ENCODE measurements at regions not wholly inside any gene's neighbourhood (a gene's known extent, or its start where the extent isn't known, plus 50 kb on each side); places are given as distances from the start of the nearest gene placed in this dataset.

- TF ChIP-seq SIN3A (IDR thresholded peaks at IDR 0.05; ENCODE audit: borderline replicate concordance, insufficient read depth, low read length), result no peak
- no peak for TF ChIP-seq FOXP2 (optimal IDR thresholded peaks at IDR 0.05; ENCODE audit: borderline replicate concordance, extremely low read depth, extremely low read length, insufficient read depth)
- TF ChIP-seq TAF1 (IDR thresholded peaks at IDR 0.05; ENCODE audit: borderline replicate concordance, insufficient read depth, low read length), result no peak
- TF ChIP-seq REST (IDR thresholded peaks at IDR 0.05; ENCODE audit: insufficient read depth in 1 of 2, low read depth in 2 of 2, low read length in 2 of 2), result no peak
- no peak for TF ChIP-seq POLR2AphosphoS5 (IDR thresholded peaks at IDR 0.05; ENCODE audit: low read depth, low read length)
These were observed 172.9 kb downstream of the INHBB start for GRCh38 chr2:120518819-120519218.

- TF ChIP-seq REST (IDR thresholded peaks at IDR 0.05; ENCODE audit: insufficient read depth in 1 of 2, low read depth in 2 of 2, low read length in 2 of 2) (no peak), SIN3A (IDR thresholded peaks at IDR 0.05; ENCODE audit: borderline replicate concordance, insufficient read depth, low read length) (no peak), POLR2AphosphoS5 (IDR thresholded peaks at IDR 0.05; ENCODE audit: low read depth, low read length) (no peak), TAF1 (IDR thresholded peaks at IDR 0.05; ENCODE audit: borderline replicate concordance, insufficient read depth, low read length) (no peak), FOXP2 (optimal IDR thresholded peaks at IDR 0.05; ENCODE audit: borderline replicate concordance, extremely low read depth, extremely low read length, insufficient read depth) (no peak)
These were observed 173.5 kb downstream of the INHBB start for GRCh38 chr2:120519469-120519868.

GRCh38 chr2:120520454-120520853 lies 174.5 kb downstream of the INHBB start:
- TF ChIP-seq REST (IDR thresholded peaks at IDR 0.05; ENCODE audit: insufficient read depth in 1 of 2, low read depth in 2 of 2, low read length in 2 of 2) (no peak), POLR2AphosphoS5 (IDR thresholded peaks at IDR 0.05; ENCODE audit: low read depth, low read length) (no peak), SIN3A (IDR thresholded peaks at IDR 0.05; ENCODE audit: borderline replicate concordance, insufficient read depth, low read length) (no peak), FOXP2 (optimal IDR thresholded peaks at IDR 0.05; ENCODE audit: borderline replicate concordance, extremely low read depth, extremely low read length, insufficient read depth) (no peak)

GRCh38 chr2:120520929-120521912 lies 175.3 kb downstream of the INHBB start:
- no peak for TF ChIP-seq POLR2AphosphoS5 (IDR thresholded peaks at IDR 0.05; ENCODE audit: low read depth, low read length)

GRCh38 chr2:120522151-120522751 lies 176.3 kb downstream of the INHBB start:
- TF ChIP-seq FOXP2 (optimal IDR thresholded peaks at IDR 0.05; ENCODE audit: borderline replicate concordance, extremely low read depth, extremely low read length, insufficient read depth), result no peak
- no peak for TF ChIP-seq TAF1 (IDR thresholded peaks at IDR 0.05; ENCODE audit: borderline replicate concordance, insufficient read depth, low read length)
- TF ChIP-seq POLR2AphosphoS5 (IDR thresholded peaks at IDR 0.05; ENCODE audit: low read depth, low read length), result no peak
- no peak for TF ChIP-seq REST (IDR thresholded peaks at IDR 0.05; ENCODE audit: insufficient read depth in 1 of 2, low read depth in 2 of 2, low read length in 2 of 2)
- no peak for TF ChIP-seq SIN3A (IDR thresholded peaks at IDR 0.05; ENCODE audit: borderline replicate concordance, insufficient read depth, low read length)

Data from PFSK-1 (cell line).